ENCODE measurements at regions not wholly inside any gene's neighbourhood (a gene's known extent, or its start where the extent isn't known, plus 50 kb on each side); places are given as distances from the start of the nearest gene placed in this dataset.

- no peak for DNase-seq
- ChIA-PET CTCF (interaction anchor here (0.7 to 1.4 kb wide), 2 partner anchors 15 to 1722 kb away, joined by 3 read pairs; no protein-coding TSS in a partner anchor), POLR2A (no interaction called here)
- Histone ChIP-seq H3K9me2 (no peaks in the 10 kb centered on the region), H3K79me2 (ENCODE audit: insufficient read depth) (no peaks in the 10 kb centered on the region), H3K4me1 (ENCODE audit: control insufficient read depth in 1 of 2, insufficient read depth in 2 of 2, low read depth in 1 of 2, low read length in 1 of 2) (peaks cover 0 to 3% of the 10 kb centered on the region in 2 experiments; a peak in 1 of 4 replicates), H3K27me3 (ENCODE audit: insufficient read depth) (no peaks in the 10 kb centered on the region), H3K36me3 (replicated peaks in 1 of 2; ENCODE audit: control insufficient read depth in 1 of 2, insufficient read depth in 2 of 2, low read length in 1 of 2) (no peaks in the 10 kb centered on the region), H3F3A (replicated peaks; ENCODE audit: insufficient read depth) (no peaks in the 10 kb centered on the region), H2AFZ (ENCODE audit: low read depth) (no peak overlapping the region), H3K9ac (no peak overlapping the region), H3K4me3 (ENCODE audit: low read depth in 2 of 2, low read length in 1 of 2) (no peak overlapping the region), H4K20me1 (ENCODE audit: insufficient read depth) (no peaks in the 10 kb centered on the region), H3K4me2 (no peak overlapping the region), H3K9me3 (no peaks in the 10 kb centered on the region), H3K27ac (ENCODE audit: low read depth in 2 of 2, low read length in 1 of 2) (no peak overlapping the region)
- TF ChIP-seq TEAD4 (IDR thresholded peaks at IDR 0.05; ENCODE audit: borderline replicate concordance, insufficient read depth) (no peak), NRF1 (IDR thresholded peaks at IDR 0.05; ENCODE audit: low read depth, low read length) (no peak), FOSL2 (IDR thresholded peaks at IDR 0.05; ENCODE audit: borderline replicate concordance, low read depth) (no peak), POLR2AphosphoS5 (IDR thresholded peaks at IDR 0.05; ENCODE audit: low read depth, low read length) (no peak), RCOR1 (IDR thresholded peaks at IDR 0.05; ENCODE audit: low read length) (no peak), TAF1 (IDR thresholded peaks at IDR 0.05; ENCODE audit: borderline replicate concordance, low read depth, low read length) (no peak), USF1 (IDR thresholded peaks at IDR 0.05; ENCODE audit: borderline replicate concordance, low read depth) (no peak), GATA2 (CRISPR knock-in tag; IDR thresholded peaks at IDR 0.05) (no peak), YY1 (IDR thresholded peaks at IDR 0.05; ENCODE audit: low read depth) (no peak), MXI1 (IDR thresholded peaks at IDR 0.05; ENCODE audit: low read depth, low read length) (no peak), RAD21 (IDR thresholded peaks at IDR 0.05; ENCODE audit: low read length) (no peak), USF2 (IDR thresholded peaks at IDR 0.05; ENCODE audit: borderline replicate concordance, low read depth, low read length) (no peak)
- TF ChIP-seq, protein P1, sequence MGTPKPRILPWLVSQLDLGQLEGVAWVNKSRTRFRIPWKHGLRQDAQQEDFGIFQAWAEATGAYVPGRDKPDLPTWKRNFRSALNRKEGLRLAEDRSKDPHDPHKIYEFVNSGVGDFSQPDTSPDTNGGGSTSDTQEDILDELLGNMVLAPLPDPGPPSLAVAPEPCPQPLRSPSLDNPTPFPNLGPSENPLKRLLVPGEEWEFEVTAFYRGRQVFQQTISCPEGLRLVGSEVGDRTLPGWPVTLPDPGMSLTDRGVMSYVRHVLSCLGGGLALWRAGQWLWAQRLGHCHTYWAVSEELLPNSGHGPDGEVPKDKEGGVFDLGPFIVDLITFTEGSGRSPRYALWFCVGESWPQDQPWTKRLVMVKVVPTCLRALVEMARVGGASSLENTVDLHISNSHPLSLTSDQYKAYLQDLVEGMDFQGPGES (IDR thresholded peaks at IDR 0.05; ENCODE audit: low read depth, low read length) = no peak
- TF ChIP-seq, protein P2, sequence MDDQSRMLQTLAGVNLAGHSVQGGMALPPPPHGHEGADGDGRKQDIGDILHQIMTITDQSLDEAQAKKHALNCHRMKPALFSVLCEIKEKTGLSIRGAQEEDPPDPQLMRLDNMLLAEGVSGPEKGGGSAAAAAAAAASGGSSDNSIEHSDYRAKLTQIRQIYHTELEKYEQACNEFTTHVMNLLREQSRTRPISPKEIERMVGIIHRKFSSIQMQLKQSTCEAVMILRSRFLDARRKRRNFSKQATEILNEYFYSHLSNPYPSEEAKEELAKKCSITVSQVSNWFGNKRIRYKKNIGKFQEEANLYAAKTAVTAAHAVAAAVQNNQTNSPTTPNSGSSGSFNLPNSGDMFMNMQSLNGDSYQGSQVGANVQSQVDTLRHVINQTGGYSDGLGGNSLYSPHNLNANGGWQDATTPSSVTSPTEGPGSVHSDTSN (IDR thresholded peaks at IDR 0.05) = no peak
- 22% methylated on average over 3 of the region's 3 CpGs for WGBS (ENCODE audit: low lambda C conversion rate)
Measured at GRCh38 chr3:61438253-61439121, 122.9 kb upstream of the PTPRG start.
